ENCODE measurements at regions not wholly inside any gene's neighbourhood (a gene's known extent, or its start where the extent isn't known, plus 50 kb on each side); places are given as distances from the start of the nearest gene placed in this dataset.

DNA sequence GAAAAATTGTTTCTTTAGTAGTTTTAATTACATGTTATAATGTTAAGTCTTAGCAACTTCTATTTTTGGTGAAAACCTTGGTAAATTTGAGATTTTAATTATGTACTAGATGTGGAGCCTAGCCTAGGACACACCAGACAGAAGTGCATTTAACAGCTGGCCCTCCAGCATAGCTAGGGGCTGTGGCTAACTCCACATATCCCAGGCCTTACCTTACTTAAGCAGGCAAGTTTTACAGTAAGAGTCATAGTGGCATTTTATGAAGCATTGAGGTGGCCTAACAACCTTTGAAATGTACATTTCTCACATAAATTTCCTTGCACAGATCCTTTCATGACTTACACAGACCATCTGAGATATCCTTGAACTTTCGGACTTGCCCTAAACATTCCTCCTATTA lies 71.6 kb upstream of the C4orf54 start:
- TF ChIP-seq, protein P1, sequence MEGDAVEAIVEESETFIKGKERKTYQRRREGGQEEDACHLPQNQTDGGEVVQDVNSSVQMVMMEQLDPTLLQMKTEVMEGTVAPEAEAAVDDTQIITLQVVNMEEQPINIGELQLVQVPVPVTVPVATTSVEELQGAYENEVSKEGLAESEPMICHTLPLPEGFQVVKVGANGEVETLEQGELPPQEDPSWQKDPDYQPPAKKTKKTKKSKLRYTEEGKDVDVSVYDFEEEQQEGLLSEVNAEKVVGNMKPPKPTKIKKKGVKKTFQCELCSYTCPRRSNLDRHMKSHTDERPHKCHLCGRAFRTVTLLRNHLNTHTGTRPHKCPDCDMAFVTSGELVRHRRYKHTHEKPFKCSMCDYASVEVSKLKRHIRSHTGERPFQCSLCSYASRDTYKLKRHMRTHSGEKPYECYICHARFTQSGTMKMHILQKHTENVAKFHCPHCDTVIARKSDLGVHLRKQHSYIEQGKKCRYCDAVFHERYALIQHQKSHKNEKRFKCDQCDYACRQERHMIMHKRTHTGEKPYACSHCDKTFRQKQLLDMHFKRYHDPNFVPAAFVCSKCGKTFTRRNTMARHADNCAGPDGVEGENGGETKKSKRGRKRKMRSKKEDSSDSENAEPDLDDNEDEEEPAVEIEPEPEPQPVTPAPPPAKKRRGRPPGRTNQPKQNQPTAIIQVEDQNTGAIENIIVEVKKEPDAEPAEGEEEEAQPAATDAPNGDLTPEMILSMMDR (IDR thresholded peaks at IDR 0.05; ENCODE audit: poor library complexity), result no peak
- no peak for TF ChIP-seq EZH2 (IDR thresholded peaks at IDR 0.05; ENCODE audit: borderline replicate concordance)
- no peak for TF ChIP-seq EZH2phosphoT487 (IDR thresholded peaks at IDR 0.05; ENCODE audit: low read depth, severe bottlenecking, unreplicated experiment)
- no peaks in the 10 kb centered on the region for H3K27me3 ChIP-seq
- H3K4me3 ChIP-seq, result no peak overlapping the region
- H3K9me3 ChIP-seq (ENCODE audit: low read depth), result no peaks in the 10 kb centered on the region
- H3K4me2 ChIP-seq, result no peak overlapping the region
- no peak overlapping the region for H3K27ac ChIP-seq
- H4K20me1 ChIP-seq (ENCODE audit: insufficient read depth, poor library complexity, severe bottlenecking), result no peaks in the 10 kb centered on the region
- no peak for DNase-seq (ENCODE audit: low spot score)
- H2AFZ ChIP-seq, result no peak overlapping the region
- peaks cover 4% of the 10 kb centered on the region for H3K4me1 ChIP-seq (ENCODE audit: insufficient read depth)
- 83% methylated on average over 1 of the region's 1 CpG for WGBS (ENCODE audit: low lambda C conversion rate, missing lambda C conversion rate)
- H3K79me2 ChIP-seq, result no peaks in the 10 kb centered on the region
- H3K9me2 ChIP-seq (replicated peaks; ENCODE audit: insufficient read depth), result no peaks in the 10 kb centered on the region
- H3K36me3 ChIP-seq (replicated peaks; ENCODE audit: insufficient read depth, low read depth), result no peaks in the 10 kb centered on the region

- peak overlapping the region; percentile 70 for H3K27ac ChIP-seq
- H3K79me2 ChIP-seq, result no peaks in the 10 kb centered on the region
- no peak for TF ChIP-seq EZH2 (IDR thresholded peaks at IDR 0.05; ENCODE audit: borderline replicate concordance)
- TF ChIP-seq, protein P1 (IDR thresholded peaks at IDR 0.05; ENCODE audit: poor library complexity), result peak; percentile 35
- H3K27me3 ChIP-seq, result no peaks in the 10 kb centered on the region
- no peak overlapping the region for H3K4me3 ChIP-seq
- no peaks in the 10 kb centered on the region for H4K20me1 ChIP-seq (ENCODE audit: insufficient read depth, poor library complexity, severe bottlenecking)
- H2AFZ ChIP-seq, result no peak overlapping the region
- no peaks in the 10 kb centered on the region for H3K36me3 ChIP-seq (replicated peaks; ENCODE audit: insufficient read depth, low read depth)
- no peak for DNase-seq (ENCODE audit: low spot score)
- H3K4me2 ChIP-seq, result peak overlapping the region; percentile 17
- no peaks in the 10 kb centered on the region for H3K9me3 ChIP-seq (ENCODE audit: low read depth)
- peaks cover 12% of the 10 kb centered on the region for H3K4me1 ChIP-seq (ENCODE audit: insufficient read depth)
- H3K9me2 ChIP-seq (replicated peaks; ENCODE audit: insufficient read depth), result no peaks in the 10 kb centered on the region
Measured at GRCh38 chr4:99724067-99724466, 66.4 kb upstream of the C4orf54 start.

DNA sequence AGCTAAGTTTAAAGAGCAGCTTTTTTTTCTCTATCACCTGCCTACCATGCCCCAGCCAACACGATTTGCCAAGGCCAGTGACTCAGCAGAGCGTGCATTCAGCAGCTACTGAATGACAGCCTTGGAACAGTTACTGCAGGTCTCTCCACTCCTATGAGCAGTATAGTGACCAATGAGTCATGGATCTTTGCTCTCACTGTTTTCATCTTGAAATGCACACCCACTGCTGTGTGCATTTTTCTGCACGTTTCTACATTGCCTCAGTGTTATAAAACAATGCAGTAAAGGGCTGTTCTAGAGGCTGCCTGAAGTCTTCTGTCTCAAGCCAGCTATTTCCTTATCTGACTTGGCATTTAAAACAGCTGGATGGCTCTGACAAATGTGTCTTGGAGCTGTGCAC lies 66.0 kb upstream of the C4orf54 start:
- Histone ChIP-seq H3K4me3 (no peak overlapping the region), H2AFZ (no peak overlapping the region), H3K27me3 (no peaks in the 10 kb centered on the region), H3K36me3 (replicated peaks; ENCODE audit: insufficient read depth, low read depth) (no peaks in the 10 kb centered on the region), H3K79me2 (no peaks in the 10 kb centered on the region), H3K9me3 (ENCODE audit: low read depth) (no peaks in the 10 kb centered on the region), H3K4me1 (ENCODE audit: insufficient read depth) (peaks cover 12% of the 10 kb centered on the region), H4K20me1 (ENCODE audit: insufficient read depth, poor library complexity, severe bottlenecking) (no peaks in the 10 kb centered on the region), H3K9me2 (replicated peaks; ENCODE audit: insufficient read depth) (no peaks in the 10 kb centered on the region), H3K27ac (peak overlapping the region; percentile 70), H3K4me2 (peak overlapping the region; percentile 17)
- TF ChIP-seq, protein P1 (IDR thresholded peaks at IDR 0.05; ENCODE audit: poor library complexity), result no peak
- no peak for TF ChIP-seq EZH2 (IDR thresholded peaks at IDR 0.05; ENCODE audit: borderline replicate concordance)
- TF ChIP-seq EZH2phosphoT487 (IDR thresholded peaks at IDR 0.05; ENCODE audit: low read depth, severe bottlenecking, unreplicated experiment), result no peak
- 15% methylated on average over 3 of the region's 3 CpGs for WGBS (ENCODE audit: low lambda C conversion rate, missing lambda C conversion rate)
- peak; percentile 86 for DNase-seq (ENCODE audit: low spot score)

GRCh38 chr4:99722725-99723124 lies 65.1 kb upstream of the C4orf54 start:
- H3K9me2 ChIP-seq (replicated peaks; ENCODE audit: insufficient read depth), result no peaks in the 10 kb centered on the region
- H3K4me3 ChIP-seq, result no peak overlapping the region
- H3K9me3 ChIP-seq (ENCODE audit: low read depth), result no peaks in the 10 kb centered on the region
- WGBS (ENCODE audit: low lambda C conversion rate, missing lambda C conversion rate), result 69% methylated on average over 4 of the region's 4 CpGs
- no peaks in the 10 kb centered on the region for H3K36me3 ChIP-seq (replicated peaks; ENCODE audit: insufficient read depth, low read depth)
- peaks cover 12% of the 10 kb centered on the region for H3K4me1 ChIP-seq (ENCODE audit: insufficient read depth)
- H4K20me1 ChIP-seq (ENCODE audit: insufficient read depth, poor library complexity, severe bottlenecking), result no peaks in the 10 kb centered on the region
- no peak overlapping the region for H3K4me2 ChIP-seq
- TF ChIP-seq, protein P1 (IDR thresholded peaks at IDR 0.05; ENCODE audit: poor library complexity), result no peak
- TF ChIP-seq EZH2 (IDR thresholded peaks at IDR 0.05; ENCODE audit: borderline replicate concordance) (no peak), EZH2phosphoT487 (IDR thresholded peaks at IDR 0.05; ENCODE audit: low read depth, severe bottlenecking, unreplicated experiment) (no peak)
- no peaks in the 10 kb centered on the region for H3K79me2 ChIP-seq
- H2AFZ ChIP-seq, result no peak overlapping the region
- peak; percentile 31 for DNase-seq (ENCODE audit: low spot score)
- H3K27me3 ChIP-seq, result no peaks in the 10 kb centered on the region
- H3K27ac ChIP-seq, result peak overlapping the region; percentile 58
